ENCODE measurements at regions not wholly inside any gene's neighbourhood (a gene's known extent, or its start where the extent isn't known, plus 50 kb on each side); places are given as distances from the start of the nearest gene placed in this dataset.
A peak's percentile ranks its signal among the peaks of the same experiment; 100 is the strongest.

DNA sequence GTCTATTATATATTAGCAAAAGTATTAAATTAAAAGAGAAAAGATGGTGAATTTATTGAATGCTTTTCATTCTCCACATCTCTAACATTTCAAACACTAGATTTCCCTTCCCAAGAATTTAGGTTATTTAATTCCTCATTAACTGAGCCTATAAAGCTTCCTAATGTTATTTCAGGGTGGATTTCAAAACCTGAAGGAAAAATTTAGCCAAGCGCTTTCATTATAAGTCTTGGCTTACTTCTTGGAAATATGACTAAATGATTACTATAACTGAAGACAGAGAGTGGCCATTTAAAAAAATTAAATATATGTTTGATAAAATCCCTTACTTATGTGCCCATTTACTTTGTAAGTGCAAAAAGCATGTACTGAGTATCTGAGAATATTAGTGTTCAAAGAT is 141.8 kb upstream of the ARSJ start:
- Histone ChIP-seq H3K9ac (ENCODE audit: insufficient read depth, low read length) (no peak overlapping the region), H3K27me3 (ENCODE audit: control insufficient read depth, insufficient read depth, low read length) (no peaks in the 10 kb centered on the region), H2AFZ (ENCODE audit: low read length) (no peak overlapping the region), H3K79me2 (ENCODE audit: control insufficient read depth, insufficient read depth, low read length) (no peaks in the 10 kb centered on the region), H3K4me3 (replicated peaks in 1 of 4; ENCODE audit: control extremely low read depth in 1 of 4, insufficient read depth in 1 of 4, low read depth in 3 of 4, low read length in 4 of 4) (no peak overlapping the region), H3K36me3 (ENCODE audit: control insufficient read depth, insufficient read depth, low read length) (no peaks in the 10 kb centered on the region), H3K9me3 (ENCODE audit: control insufficient read depth, insufficient read depth, low read depth, low read length) (no peaks in the 10 kb centered on the region), H3K27ac (ENCODE audit: insufficient read depth, low read length) (no peak overlapping the region), H4K20me1 (ENCODE audit: control insufficient read depth, extremely low read depth, insufficient read depth, low read length) (no peaks in the 10 kb centered on the region), H3K4me1 (ENCODE audit: control insufficient read depth, extremely low read depth, insufficient read depth, low read length) (no peaks in the 10 kb centered on the region), H3K4me2 (ENCODE audit: extremely low read depth, insufficient read depth, low read length) (no peak overlapping the region)
- TF ChIP-seq, protein P1, sequence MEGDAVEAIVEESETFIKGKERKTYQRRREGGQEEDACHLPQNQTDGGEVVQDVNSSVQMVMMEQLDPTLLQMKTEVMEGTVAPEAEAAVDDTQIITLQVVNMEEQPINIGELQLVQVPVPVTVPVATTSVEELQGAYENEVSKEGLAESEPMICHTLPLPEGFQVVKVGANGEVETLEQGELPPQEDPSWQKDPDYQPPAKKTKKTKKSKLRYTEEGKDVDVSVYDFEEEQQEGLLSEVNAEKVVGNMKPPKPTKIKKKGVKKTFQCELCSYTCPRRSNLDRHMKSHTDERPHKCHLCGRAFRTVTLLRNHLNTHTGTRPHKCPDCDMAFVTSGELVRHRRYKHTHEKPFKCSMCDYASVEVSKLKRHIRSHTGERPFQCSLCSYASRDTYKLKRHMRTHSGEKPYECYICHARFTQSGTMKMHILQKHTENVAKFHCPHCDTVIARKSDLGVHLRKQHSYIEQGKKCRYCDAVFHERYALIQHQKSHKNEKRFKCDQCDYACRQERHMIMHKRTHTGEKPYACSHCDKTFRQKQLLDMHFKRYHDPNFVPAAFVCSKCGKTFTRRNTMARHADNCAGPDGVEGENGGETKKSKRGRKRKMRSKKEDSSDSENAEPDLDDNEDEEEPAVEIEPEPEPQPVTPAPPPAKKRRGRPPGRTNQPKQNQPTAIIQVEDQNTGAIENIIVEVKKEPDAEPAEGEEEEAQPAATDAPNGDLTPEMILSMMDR (conservative IDR thresholded peaks at IDR 0.05 in 1 of 2, IDR thresholded peaks at IDR 0.05 in 1 of 2; ENCODE audit: low read depth in 1 of 2, low read length in 2 of 2), result no peak
- TF ChIP-seq EZH2 (IDR thresholded peaks at IDR 0.05; ENCODE audit: low read length, missing control alignments), result no peak
- no peak for DNase-seq (ENCODE audit: low read depth in 2 of 2)

DNA sequence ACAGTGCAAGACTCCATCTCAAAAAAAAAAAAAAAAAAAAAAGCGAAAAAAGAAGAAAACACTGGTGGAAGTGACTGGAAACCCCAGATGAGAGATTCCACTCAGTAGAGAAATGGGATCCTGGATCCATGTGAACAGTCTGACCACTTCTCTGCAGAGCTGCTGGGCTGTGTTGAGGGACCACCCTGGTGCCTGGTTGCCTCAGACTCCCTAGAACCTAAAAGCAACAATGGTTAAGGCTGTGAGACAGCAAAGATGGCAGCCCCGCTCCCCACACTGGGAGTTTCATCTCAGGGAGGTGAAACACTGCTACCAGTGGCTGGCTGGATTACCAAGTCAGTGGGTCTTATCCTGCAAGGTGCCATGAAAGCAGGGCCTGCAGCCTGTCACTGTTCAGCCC is 152.8 kb upstream of the ARSJ start:
- Histone ChIP-seq H3K9ac (ENCODE audit: insufficient read depth, low read length) (no peak overlapping the region), H3K27me3 (ENCODE audit: control insufficient read depth, insufficient read depth, low read length) (no peaks in the 10 kb centered on the region), H3K79me2 (ENCODE audit: control insufficient read depth, insufficient read depth, low read length) (no peaks in the 10 kb centered on the region), H4K20me1 (ENCODE audit: control insufficient read depth, extremely low read depth, insufficient read depth, low read length) (no peaks in the 10 kb centered on the region), H2AFZ (ENCODE audit: low read length) (no peak overlapping the region), H3K4me2 (ENCODE audit: extremely low read depth, insufficient read depth, low read length) (no peak overlapping the region), H3K36me3 (ENCODE audit: control insufficient read depth, insufficient read depth, low read length) (no peaks in the 10 kb centered on the region), H3K9me3 (ENCODE audit: control insufficient read depth, insufficient read depth, low read depth, low read length) (no peaks in the 10 kb centered on the region), H3K4me3 (replicated peaks in 1 of 4; ENCODE audit: control extremely low read depth in 1 of 4, insufficient read depth in 1 of 4, low read depth in 3 of 4, low read length in 4 of 4) (no peak overlapping the region), H3K4me1 (ENCODE audit: control insufficient read depth, extremely low read depth, insufficient read depth, low read length) (peaks cover 5% of the 10 kb centered on the region), H3K27ac (ENCODE audit: insufficient read depth, low read length) (no peak overlapping the region)
- no peak for DNase-seq (ENCODE audit: low read depth in 2 of 2)
- no peak for TF ChIP-seq EZH2 (IDR thresholded peaks at IDR 0.05; ENCODE audit: low read length, missing control alignments)
- TF ChIP-seq, protein P1 (conservative IDR thresholded peaks at IDR 0.05 in 1 of 2, IDR thresholded peaks at IDR 0.05 in 1 of 2; ENCODE audit: low read depth in 1 of 2, low read length in 2 of 2), result no peak

DNA sequence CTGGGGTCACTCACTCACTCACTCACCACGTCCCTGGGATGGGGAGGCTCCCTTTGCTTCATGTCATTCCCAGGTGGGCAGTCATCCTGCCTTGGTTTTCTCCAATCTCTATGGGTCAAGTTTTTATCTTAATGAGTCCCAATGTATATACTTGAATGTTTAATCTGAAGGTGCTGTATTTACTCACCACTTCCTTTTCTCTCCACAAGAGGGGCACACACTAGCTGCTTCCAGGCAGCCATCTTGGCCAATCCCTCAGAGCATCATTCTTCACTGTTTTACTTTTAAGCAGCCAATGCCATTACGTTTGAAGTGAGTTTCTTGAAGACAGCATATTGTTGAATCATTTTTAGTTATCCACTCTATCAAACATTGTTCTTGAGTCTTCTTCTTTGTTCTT is 153.4 kb upstream of the ARSJ start:
- no peak overlapping the region for H3K4me2 ChIP-seq (ENCODE audit: extremely low read depth, insufficient read depth, low read length)
- H3K79me2 ChIP-seq (ENCODE audit: control insufficient read depth, insufficient read depth, low read length), result no peaks in the 10 kb centered on the region
- TF ChIP-seq, protein P1 (conservative IDR thresholded peaks at IDR 0.05 in 1 of 2, IDR thresholded peaks at IDR 0.05 in 1 of 2; ENCODE audit: low read depth in 1 of 2, low read length in 2 of 2), result peak in 1 of 2 donors; percentile 24
- TF ChIP-seq EZH2 (IDR thresholded peaks at IDR 0.05; ENCODE audit: low read length, missing control alignments), result no peak

More for the DNA sequence above, 153.4 kb upstream of the ARSJ start:
- Histone ChIP-seq H3K9ac (ENCODE audit: insufficient read depth, low read length) (no peak overlapping the region), H3K4me1 (ENCODE audit: control insufficient read depth, extremely low read depth, insufficient read depth, low read length) (peaks cover 5% of the 10 kb centered on the region), H2AFZ (ENCODE audit: low read length) (no peak overlapping the region), H3K9me3 (ENCODE audit: control insufficient read depth, insufficient read depth, low read depth, low read length) (no peaks in the 10 kb centered on the region), H3K27me3 (ENCODE audit: control insufficient read depth, insufficient read depth, low read length) (no peaks in the 10 kb centered on the region), H3K27ac (ENCODE audit: insufficient read depth, low read length) (no peak overlapping the region), H4K20me1 (ENCODE audit: control insufficient read depth, extremely low read depth, insufficient read depth, low read length) (no peaks in the 10 kb centered on the region), H3K4me3 (replicated peaks in 1 of 4; ENCODE audit: control extremely low read depth in 1 of 4, insufficient read depth in 1 of 4, low read depth in 3 of 4, low read length in 4 of 4) (no peak overlapping the region), H3K36me3 (ENCODE audit: control insufficient read depth, insufficient read depth, low read length) (no peaks in the 10 kb centered on the region)
- DNase-seq (ENCODE audit: low read depth in 2 of 2), result no peak

Data from fibroblast of lung (primary cell).